Smooth muscle cell (in vitro differentiated cells): ENCODE measurements at regions not wholly inside any gene's neighbourhood (a gene's known extent, or its start where the extent isn't known, plus 50 kb on each side); places are given as distances from the start of the nearest gene placed in this dataset.

Experiments
- DNase-seq: peaks from one replicate; lab custom pipeline; 2025; ENCODE audit not compliant: unreplicated experiment; lab: John Stamatoyannopoulos, UW
- H2AFZ ChIP-seq: fragments of 200-600 bp; sonication (generic); 2 replicates; pipeline ENCODE4 v1.6.0; 2016; ENCODE audit warnings: antibody characterized with exemption, low read depth, mild to moderate bottlenecking
- H3F3A ChIP-seq: fragments of 200-600 bp; sonication (generic); 2 replicates; pipeline ENCODE4 v1.6.0; 2017; ENCODE audit warnings: antibody characterized with exemption, low read depth
- H3K27ac ChIP-seq: fragments of 200-600 bp; sonication (generic); 2 replicates; pipeline ENCODE4 v1.5.1; 2016; ENCODE audit warnings: low read depth, mild to moderate bottlenecking
- H3K27me3 ChIP-seq: fragments of 200-600 bp; sonication (generic); 2 replicates; pipeline ENCODE4 v1.6.1; 2016; ENCODE audit warnings: low read depth, mild to moderate bottlenecking
- H3K36me3 ChIP-seq: fragments of 200-600 bp; sonication (generic); 2 replicates; pipeline ENCODE4 v1.5.1; 2016; ENCODE audit warnings: low read depth
- H3K4me1 ChIP-seq: fragments of 200-600 bp; sonication (generic); 2 replicates; pipeline ENCODE4 v1.5.1; 2016; ENCODE audit warnings: low read depth
- H3K4me2 ChIP-seq: fragments of 200-600 bp; sonication (generic); 2 replicates; pipeline ENCODE4 v1.6.0; 2016; ENCODE audit warnings: mild to moderate bottlenecking
- H3K4me3 ChIP-seq: fragments of 200-600 bp; sonication (generic); 2 replicates; pipeline ENCODE4 v1.5.1; 2016; ENCODE audit warnings: mild to moderate bottlenecking
- H3K79me2 ChIP-seq: fragments of 200-600 bp; sonication (generic); 2 replicates; pipeline ENCODE4 v1.6.0; 2016; ENCODE audit warnings: low read depth, mild to moderate bottlenecking
- H3K9ac ChIP-seq: fragments of 200-600 bp; sonication (generic); 2 replicates; pipeline ENCODE4 v1.6.0; 2016; ENCODE audit warnings: low read depth
- H3K9me3 ChIP-seq: fragments of 200-600 bp; sonication (generic); replicated peaks from 2 replicates; pipeline ENCODE4 v1.5.1; 2016; ENCODE audit warnings: low read depth
- H4K20me1 ChIP-seq: fragments of 200-600 bp; sonication (generic); 2 replicates; pipeline ENCODE4 v1.6.0; 2016; ENCODE audit warnings: low read depth
- WGBS: methylation state at CpG from one replicate; pipeline ENCODE4 v1.1.7; 2016; ENCODE audit warnings: low lambda C conversion rate; 5-methylcytosine and 5-hydroxymethylcytosine counted together
- TF ChIP-seq, protein P1 (sequence below): fragments of 200-600 bp; sonication (generic); IDR thresholded peaks from 2 replicates; pipeline ENCODE4 v1.5.1; 2017; ENCODE audit warnings: borderline replicate concordance, mild to moderate bottlenecking, antibody characterized with exemption; ENCODE audit not compliant: insufficient read depth, poor library complexity, severe bottlenecking

DNA sequence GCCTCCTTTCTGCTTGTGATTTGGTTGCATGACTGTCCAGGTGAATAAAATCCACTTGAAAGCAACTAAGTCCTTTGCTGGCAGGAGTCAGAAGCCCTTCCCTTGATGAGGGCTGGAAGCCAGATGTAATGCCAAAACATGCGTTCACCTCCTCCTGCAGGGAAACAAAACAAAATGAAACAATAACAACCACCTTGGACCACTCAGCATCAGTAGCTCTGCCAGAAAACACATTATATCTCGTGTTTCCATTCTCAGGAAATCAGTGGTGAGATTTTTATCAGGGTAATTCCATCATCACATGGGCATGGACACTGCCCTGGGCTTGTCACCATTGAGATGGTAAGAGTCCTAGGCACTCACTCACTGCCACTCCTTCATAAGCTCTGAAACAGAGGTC, 350.3 kb upstream of the ACTBL2 start:
- no peaks in the 10 kb centered on the region for H3K79me2 ChIP-seq
- no peak overlapping the region for H3K4me3 ChIP-seq
- peaks cover 8% of the 10 kb centered on the region for H3K4me1 ChIP-seq
- H3K27ac ChIP-seq, result peak overlapping the region; percentile 91
- no peaks in the 10 kb centered on the region for H3K36me3 ChIP-seq
- H3K9me3 ChIP-seq, result no peaks in the 10 kb centered on the region
- WGBS, result 83% methylated on average over 2 of the region's 2 CpGs
- no peak for DNase-seq
- no peaks in the 10 kb centered on the region for H3K27me3 ChIP-seq
- TF ChIP-seq, protein P1, sequence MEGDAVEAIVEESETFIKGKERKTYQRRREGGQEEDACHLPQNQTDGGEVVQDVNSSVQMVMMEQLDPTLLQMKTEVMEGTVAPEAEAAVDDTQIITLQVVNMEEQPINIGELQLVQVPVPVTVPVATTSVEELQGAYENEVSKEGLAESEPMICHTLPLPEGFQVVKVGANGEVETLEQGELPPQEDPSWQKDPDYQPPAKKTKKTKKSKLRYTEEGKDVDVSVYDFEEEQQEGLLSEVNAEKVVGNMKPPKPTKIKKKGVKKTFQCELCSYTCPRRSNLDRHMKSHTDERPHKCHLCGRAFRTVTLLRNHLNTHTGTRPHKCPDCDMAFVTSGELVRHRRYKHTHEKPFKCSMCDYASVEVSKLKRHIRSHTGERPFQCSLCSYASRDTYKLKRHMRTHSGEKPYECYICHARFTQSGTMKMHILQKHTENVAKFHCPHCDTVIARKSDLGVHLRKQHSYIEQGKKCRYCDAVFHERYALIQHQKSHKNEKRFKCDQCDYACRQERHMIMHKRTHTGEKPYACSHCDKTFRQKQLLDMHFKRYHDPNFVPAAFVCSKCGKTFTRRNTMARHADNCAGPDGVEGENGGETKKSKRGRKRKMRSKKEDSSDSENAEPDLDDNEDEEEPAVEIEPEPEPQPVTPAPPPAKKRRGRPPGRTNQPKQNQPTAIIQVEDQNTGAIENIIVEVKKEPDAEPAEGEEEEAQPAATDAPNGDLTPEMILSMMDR, result no peak
- H2AFZ ChIP-seq, result no peak overlapping the region
- H3F3A ChIP-seq, result no peaks in the 10 kb centered on the region
- H3K4me2 ChIP-seq, result no peak overlapping the region
- H3K9ac ChIP-seq, result no peak overlapping the region
- no peaks in the 10 kb centered on the region for H4K20me1 ChIP-seq

DNA sequence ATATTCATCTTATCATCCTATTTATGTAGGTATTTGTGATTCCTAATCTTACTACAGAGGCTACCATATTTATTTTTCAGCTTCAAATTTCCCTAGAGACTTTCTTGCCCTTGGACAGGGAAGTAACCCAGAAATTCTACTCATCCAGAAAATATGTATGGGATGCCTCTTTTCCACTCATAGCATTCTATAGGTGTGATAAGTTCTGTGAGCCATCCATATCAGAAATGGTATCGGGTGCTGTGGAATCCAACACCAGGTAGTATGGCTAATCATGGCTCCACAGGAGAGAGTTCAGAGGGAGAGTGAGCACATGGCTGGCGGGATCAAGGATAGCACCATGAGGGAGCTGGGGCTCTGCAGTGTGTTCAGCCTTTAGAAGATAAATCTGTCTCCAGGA, 349.3 kb upstream of the ACTBL2 start:
- H3F3A ChIP-seq, result no peaks in the 10 kb centered on the region
- H3K4me2 ChIP-seq, result no peak overlapping the region
- no peaks in the 10 kb centered on the region for H3K9me3 ChIP-seq
- no peak overlapping the region for H2AFZ ChIP-seq
- H3K4me3 ChIP-seq, result no peak overlapping the region
- WGBS, result 95% methylated on average over 2 of the region's 2 CpGs
- H3K27me3 ChIP-seq, result no peaks in the 10 kb centered on the region
- H3K79me2 ChIP-seq, result no peaks in the 10 kb centered on the region
- TF ChIP-seq, protein P1, result no peak
- no peak for DNase-seq
- H3K9ac ChIP-seq, result no peak overlapping the region
- no peaks in the 10 kb centered on the region for H3K36me3 ChIP-seq
- no peaks in the 10 kb centered on the region for H4K20me1 ChIP-seq
- peak overlapping the region; percentile 14 for H3K27ac ChIP-seq
- H3K4me1 ChIP-seq, result peaks cover 8% of the 10 kb centered on the region

DNA sequence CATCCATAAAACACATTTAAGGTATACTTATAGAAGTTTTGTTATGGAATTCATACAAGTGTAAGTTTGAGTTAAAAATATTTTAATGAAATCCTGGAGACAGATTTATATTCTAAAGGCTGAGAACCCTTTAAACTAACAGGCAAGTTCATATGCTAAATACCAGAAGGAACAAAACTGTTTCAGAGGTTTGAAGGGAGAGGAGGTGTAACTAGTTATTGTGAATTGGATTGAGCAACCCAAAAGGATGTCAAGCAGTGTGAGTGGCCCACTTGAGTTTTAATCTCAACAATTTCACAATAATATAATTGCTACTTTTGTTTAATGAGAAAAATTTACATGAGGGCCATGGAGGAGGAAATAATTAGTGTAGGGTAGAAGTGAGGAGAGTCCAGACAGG, 348.5 kb upstream of the ACTBL2 start:
- H3K79me2 ChIP-seq, result no peaks in the 10 kb centered on the region
- no peaks in the 10 kb centered on the region for H3K36me3 ChIP-seq
- no peaks in the 10 kb centered on the region for H4K20me1 ChIP-seq
- no peak overlapping the region for H3K4me2 ChIP-seq
- no peak overlapping the region for H3K9ac ChIP-seq
- no peaks in the 10 kb centered on the region for H3F3A ChIP-seq
- no peaks in the 10 kb centered on the region for H3K9me3 ChIP-seq
- no peak overlapping the region for H3K4me3 ChIP-seq
- H3K27ac ChIP-seq, result no peak overlapping the region
- DNase-seq, result no peak
- peaks cover 8% of the 10 kb centered on the region for H3K4me1 ChIP-seq
- H2AFZ ChIP-seq, result no peak overlapping the region
- no peaks in the 10 kb centered on the region for H3K27me3 ChIP-seq
- TF ChIP-seq, protein P1, result no peak

DNA sequence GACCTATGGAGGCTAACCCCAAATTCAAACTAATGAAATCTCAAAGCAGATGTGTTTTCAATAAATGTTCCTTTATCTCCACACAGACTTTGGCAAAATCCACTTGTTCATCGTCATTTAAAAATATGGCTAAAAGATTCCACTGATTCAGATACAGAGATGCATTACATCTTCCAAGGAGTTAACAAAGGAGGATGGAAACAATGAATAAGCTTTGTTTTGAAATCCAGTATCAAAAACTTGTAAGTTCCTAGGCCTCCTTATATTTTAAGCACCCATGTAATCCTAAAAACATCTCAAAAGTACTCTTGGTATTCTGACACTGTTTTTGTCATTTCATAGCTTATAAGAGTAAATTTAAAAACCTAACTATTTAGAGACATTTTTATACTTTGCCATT, 345.6 kb upstream of the ACTBL2 start:
- TF ChIP-seq, protein P1, result no peak
- Histone ChIP-seq H3K9ac (no peak overlapping the region), H3K9me3 (no peaks in the 10 kb centered on the region), H3F3A (no peaks in the 10 kb centered on the region), H3K27me3 (no peaks in the 10 kb centered on the region), H3K36me3 (no peaks in the 10 kb centered on the region), H3K4me2 (no peak overlapping the region), H3K4me3 (no peak overlapping the region), H2AFZ (no peak overlapping the region), H3K79me2 (no peaks in the 10 kb centered on the region), H3K4me1 (peaks cover 13% of the 10 kb centered on the region), H4K20me1 (no peaks in the 10 kb centered on the region), H3K27ac (no peak overlapping the region)
- WGBS, result 98% methylated on average over 1 of the region's 1 CpG
- DNase-seq, result no peak
